Keratinocyte (primary cell): ENCODE measurements at regions not wholly inside any gene's neighbourhood (a gene's known extent, or its start where the extent isn't known, plus 50 kb on each side); places are given as distances from the start of the nearest gene placed in this dataset.

ENCODE experiments used
- DNase-seq: peaks from one replicate; pipeline ENCODE4 v3.0.0-alpha.2; 2011; ENCODE audit warnings: low read depth, missing footprints, low spot score
- FAIRE-seq: peaks from 2 replicates; lab custom pipeline; 2011; peaks lifted over from hg19 to GRCh38; lab: Jason Lieb, UNC
- H2AFZ ChIP-seq: 2 replicates; pipeline ENCODE4 v1.6.0; 2012; ENCODE audit warnings: low read length, control low read depth, inconsistent platforms; ENCODE audit not compliant: control insufficient read depth
- H3K27ac ChIP-seq: 2 replicates; pipeline ENCODE4 v1.5.1; 2011; ENCODE audit warnings: low read length; ENCODE audit not compliant: control insufficient read depth, insufficient read depth
- H3K27me3 ChIP-seq: 3 replicates; pipeline ENCODE4 v1.6.0; 2011; ENCODE audit warnings: low read length; ENCODE audit not compliant: control insufficient read depth, insufficient read depth; ENCODE audit errors: extremely low read depth
- H3K36me3 ChIP-seq, 2 experiments: 2 replicates in 1 of 2; 3 replicates in 1 of 2; pipeline ENCODE4 v1.5.1; 2011; ENCODE audit warnings: low read length in 2 of 2, mild to moderate bottlenecking in 1 of 2; ENCODE audit not compliant: control insufficient read depth in 2 of 2, insufficient read depth in 2 of 2; ENCODE audit errors: extremely low read depth in 1 of 2
- H3K4me1 ChIP-seq: 3 replicates; pipeline ENCODE4 v1.5.1; 2011; ENCODE audit warnings: low read length; ENCODE audit not compliant: control insufficient read depth, insufficient read depth; ENCODE audit errors: extremely low read depth
- H3K4me2 ChIP-seq: 3 replicates; pipeline ENCODE4 v1.6.0; 2011; ENCODE audit warnings: low read depth, low read length; ENCODE audit not compliant: control insufficient read depth, insufficient read depth; ENCODE audit errors: extremely low read depth
- H3K4me3 ChIP-seq, 3 experiments: fragments of 200-600 bp in 1 of 3; sonication (generic) in 1 of 3; 2 replicates in 2 of 3; 3 replicates in 1 of 3; pipeline ENCODE4 v1.5.1; 2011 to 2016; ENCODE audit warnings: low read length in 3 of 3, mild to moderate bottlenecking in 3 of 3, control low read depth in 2 of 3, inconsistent platforms in 1 of 3, low read depth in 1 of 3, mixed read lengths in 1 of 3, mixed run types in 1 of 3, moderate library complexity in 1 of 3; ENCODE audit not compliant: control insufficient read depth in 2 of 3, insufficient read depth in 2 of 3; ENCODE audit errors: extremely low read depth in 1 of 3
- H3K79me2 ChIP-seq: 2 replicates; pipeline ENCODE4 v1.6.0; 2012; ENCODE audit warnings: low read length; ENCODE audit not compliant: control insufficient read depth, insufficient read depth
- H3K9ac ChIP-seq: 3 replicates; pipeline ENCODE4 v1.6.0; 2011; ENCODE audit warnings: low read length; ENCODE audit not compliant: control insufficient read depth, insufficient read depth; ENCODE audit errors: extremely low read depth
- H3K9me1 ChIP-seq: 3 replicates; pipeline ENCODE4 v1.6.0; 2011; ENCODE audit warnings: low read length; ENCODE audit not compliant: control insufficient read depth, insufficient read depth; ENCODE audit errors: extremely low read depth
- H3K9me3 ChIP-seq: 2 replicates; pipeline ENCODE4 v1.5.1; 2012; ENCODE audit warnings: low read depth, low read length; ENCODE audit not compliant: control insufficient read depth
- H4K20me1 ChIP-seq: 3 replicates; pipeline ENCODE4 v1.6.0; 2011; ENCODE audit warnings: low read length; ENCODE audit not compliant: control insufficient read depth, insufficient read depth; ENCODE audit errors: extremely low read depth
- EZH2 ChIP-seq: IDR thresholded peaks from one replicate; pipeline ENCODE4 v1.6.1; 2012; ENCODE audit warnings: inconsistent platforms, mild to moderate bottlenecking, low read length, moderate library complexity
- dilution Hi-C: fragments of 300-500 bp; cut with MboI; formaldehyde crosslinking; loops from one replicate; pipeline ENCODE4 v1.7.0; 2020; ENCODE audit warnings: low sequenced_read_pairs; ENCODE audit not compliant: extremely low pct_ligation_motif_present
- TF ChIP-seq, protein P1 (sequence below), 3 experiments: IDR thresholded peaks in 1 of 3; conservative IDR thresholded peaks in 1 of 3; optimal IDR thresholded peaks in 1 of 3; 2 replicates in 2 of 3; 3 replicates in 1 of 3; pipeline versions ENCODE3 to v1.5.1; 2011; ENCODE audit warnings: low read length in 3 of 3, mild to moderate bottlenecking in 3 of 3, moderate library complexity in 2 of 3, control low read depth in 1 of 3, inconsistent platforms in 1 of 3; ENCODE audit not compliant: insufficient read depth in 2 of 3; ENCODE audit errors: extremely low read depth in 1 of 3

DNA sequence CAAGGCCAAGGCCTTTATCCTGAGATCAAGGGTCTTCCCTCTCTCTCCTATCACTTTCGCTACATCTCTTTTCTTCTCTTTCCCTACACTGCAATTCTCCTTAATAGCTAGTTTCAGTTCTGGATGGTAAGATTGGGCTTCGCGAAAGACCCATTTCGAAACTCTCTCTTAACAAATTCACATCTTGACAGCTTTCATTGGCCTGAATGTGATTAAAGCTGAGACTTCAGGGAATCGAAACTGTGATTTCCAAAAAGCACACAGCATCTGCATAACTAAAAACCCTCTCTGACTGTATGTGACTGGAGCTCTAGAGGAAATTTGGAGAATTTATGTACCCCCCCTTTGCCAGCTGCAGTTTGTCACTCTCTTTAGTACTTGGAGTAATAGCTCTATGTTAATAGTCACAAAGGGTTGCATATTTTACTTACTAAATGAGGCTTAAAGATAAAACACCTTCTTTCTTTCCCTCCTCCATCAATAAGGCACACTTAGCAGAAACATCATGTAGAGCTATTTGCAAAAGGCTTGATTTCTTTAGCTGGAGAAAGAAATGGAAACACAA lies 105.3 kb upstream of the FAM20A start:
- Histone ChIP-seq H2AFZ (no peak overlapping the region), H3K27ac (no peak overlapping the region), H3K79me2 (no peaks in the 10 kb centered on the region), H4K20me1 (no peaks in the 10 kb centered on the region), H3K9me3 (no peaks in the 10 kb centered on the region), H3K27me3 (no peaks in the 10 kb centered on the region), H3K9me1 (no peaks in the 10 kb centered on the region), H3K9ac (no peak overlapping the region), H3K36me3 (no peaks in the 10 kb centered on the region), H3K4me2 (no peak overlapping the region), H3K4me3 (no peak overlapping the region), H3K4me1 (no peaks in the 10 kb centered on the region)
- FAIRE-seq (no peak), DNase-seq (no peak)
- dilution Hi-C loops = no loop called here
- TF ChIP-seq, protein P1, sequence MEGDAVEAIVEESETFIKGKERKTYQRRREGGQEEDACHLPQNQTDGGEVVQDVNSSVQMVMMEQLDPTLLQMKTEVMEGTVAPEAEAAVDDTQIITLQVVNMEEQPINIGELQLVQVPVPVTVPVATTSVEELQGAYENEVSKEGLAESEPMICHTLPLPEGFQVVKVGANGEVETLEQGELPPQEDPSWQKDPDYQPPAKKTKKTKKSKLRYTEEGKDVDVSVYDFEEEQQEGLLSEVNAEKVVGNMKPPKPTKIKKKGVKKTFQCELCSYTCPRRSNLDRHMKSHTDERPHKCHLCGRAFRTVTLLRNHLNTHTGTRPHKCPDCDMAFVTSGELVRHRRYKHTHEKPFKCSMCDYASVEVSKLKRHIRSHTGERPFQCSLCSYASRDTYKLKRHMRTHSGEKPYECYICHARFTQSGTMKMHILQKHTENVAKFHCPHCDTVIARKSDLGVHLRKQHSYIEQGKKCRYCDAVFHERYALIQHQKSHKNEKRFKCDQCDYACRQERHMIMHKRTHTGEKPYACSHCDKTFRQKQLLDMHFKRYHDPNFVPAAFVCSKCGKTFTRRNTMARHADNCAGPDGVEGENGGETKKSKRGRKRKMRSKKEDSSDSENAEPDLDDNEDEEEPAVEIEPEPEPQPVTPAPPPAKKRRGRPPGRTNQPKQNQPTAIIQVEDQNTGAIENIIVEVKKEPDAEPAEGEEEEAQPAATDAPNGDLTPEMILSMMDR (optimal IDR thresholded peaks at IDR 0.05 in 1 of 3, IDR thresholded peaks at IDR 0.05 in 1 of 3, conservative IDR thresholded peaks at IDR 0.05 in 1 of 3; ENCODE audit: extremely low read depth in 1 of 3, insufficient read depth in 2 of 3, low read length in 3 of 3) = no peak
- TF ChIP-seq EZH2 = no peak

DNA sequence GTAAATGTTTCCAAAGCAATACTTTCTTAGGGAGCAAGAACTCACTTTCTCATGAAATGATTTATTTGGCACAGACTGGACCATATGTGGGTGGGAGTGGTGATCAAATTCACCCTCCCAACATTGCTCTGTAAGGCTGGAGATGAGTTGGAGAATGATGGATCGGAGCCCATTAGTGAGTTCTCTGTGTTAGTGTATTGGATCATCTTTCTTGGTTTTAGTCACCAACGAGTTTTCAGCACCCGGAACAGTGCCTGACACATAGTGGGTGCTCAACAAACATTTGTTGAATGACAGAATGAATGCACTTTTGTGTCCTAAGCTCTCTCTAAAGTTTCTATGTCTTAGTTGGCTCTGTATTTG lies 104.5 kb upstream of the FAM20A start:
- no peaks in the 10 kb centered on the region for H4K20me1 ChIP-seq
- H3K79me2 ChIP-seq = no peaks in the 10 kb centered on the region
- H2AFZ ChIP-seq = no peak overlapping the region
- TF ChIP-seq, protein P1 (optimal IDR thresholded peaks at IDR 0.05 in 1 of 3, IDR thresholded peaks at IDR 0.05 in 1 of 3, conservative IDR thresholded peaks at IDR 0.05 in 1 of 3; ENCODE audit: extremely low read depth in 1 of 3, insufficient read depth in 2 of 3, low read length in 3 of 3) = no peak
- no peak for TF ChIP-seq EZH2
- H3K27ac ChIP-seq = no peak overlapping the region
- no peaks in the 10 kb centered on the region for H3K27me3 ChIP-seq
- no peak for DNase-seq
- H3K4me3 ChIP-seq = no peak overlapping the region
- H3K9ac ChIP-seq = no peak overlapping the region
- no peaks in the 10 kb centered on the region for H3K9me3 ChIP-seq
- H3K9me1 ChIP-seq = no peaks in the 10 kb centered on the region
- dilution Hi-C loops = no loop called here
- H3K36me3 ChIP-seq = no peaks in the 10 kb centered on the region
- FAIRE-seq = no peak
- no peaks in the 10 kb centered on the region for H3K4me1 ChIP-seq
- H3K4me2 ChIP-seq = no peak overlapping the region
